ENCODE measurements at regions not wholly inside any gene's neighbourhood (a gene's known extent, or its start where the extent isn't known, plus 50 kb on each side); places are given as distances from the start of the nearest gene placed in this dataset.
"Not testable (repeated sequence)": the region's sequence is repeated elsewhere in the genome, so short reads cannot be mapped to it uniquely, and the experiment has no call there.

GRCh38 chr1:187641907-187642306 is 813.2 kb downstream of the PLA2G4A start:
- DNase-seq = no peak

GRCh38 chr1:187645651-187646050 is 816.9 kb downstream of the PLA2G4A start:
- DNase-seq = no peak

- DNase-seq = no peak
Measured at GRCh38 chr1:187646536-187647107, 817.9 kb downstream of the PLA2G4A start.

DNA sequence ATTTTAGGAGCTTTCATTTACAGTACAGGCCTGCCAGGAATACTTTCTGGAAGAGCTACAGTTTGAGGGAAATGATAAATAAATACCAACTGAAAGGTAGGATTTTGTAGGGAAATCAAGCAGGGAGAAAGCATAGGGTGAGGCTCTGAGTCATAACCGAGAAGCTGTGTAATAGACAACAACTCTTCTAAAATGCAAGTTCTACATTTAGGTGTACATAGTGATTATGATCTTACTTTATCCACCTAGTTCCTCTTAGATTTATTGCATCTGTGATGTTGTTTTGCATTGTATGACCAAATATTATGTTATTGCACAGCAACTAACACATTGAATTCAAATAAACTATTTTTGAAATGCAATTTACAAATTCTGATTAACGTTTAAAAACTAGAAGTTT is 819.3 kb downstream of the PLA2G4A start:
- DNase-seq = no peak

DNA sequence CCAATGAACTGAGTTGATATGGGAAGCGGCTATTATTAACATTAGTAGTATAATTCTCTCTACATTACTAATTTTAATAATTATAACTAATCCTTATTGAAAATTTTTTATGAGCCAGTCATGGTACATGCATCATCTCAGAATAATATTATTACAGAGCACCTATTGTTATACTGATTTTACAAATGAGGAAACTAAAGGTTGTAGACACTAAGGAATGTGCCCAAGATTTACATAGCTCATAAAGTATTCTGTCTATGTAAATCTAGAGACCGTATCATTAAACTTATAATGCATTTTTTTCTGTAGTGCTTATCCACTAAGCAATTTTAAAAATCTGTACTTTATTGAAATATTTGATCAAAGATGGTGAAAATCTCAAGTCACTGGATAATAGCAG is 825.9 kb downstream of the PLA2G4A start:
- DNase-seq = no peak

DNA sequence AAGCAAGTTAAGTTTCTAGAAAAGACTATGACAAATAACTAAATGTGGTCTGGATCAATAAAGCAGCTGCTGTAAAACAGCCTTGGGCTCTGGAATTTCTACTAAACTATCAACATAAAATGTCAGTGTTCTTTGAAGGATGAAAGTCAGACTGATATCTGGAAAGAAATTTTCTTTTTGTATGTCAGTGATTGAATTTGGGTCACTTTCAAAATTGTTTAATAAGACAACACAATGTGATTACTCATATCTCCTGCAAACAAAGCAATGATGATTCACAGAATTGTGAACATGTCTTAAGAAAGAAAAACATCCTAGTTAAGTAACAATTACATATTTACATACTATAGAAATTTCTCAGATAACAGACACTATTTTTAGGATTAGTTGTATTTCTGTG is 826.4 kb downstream of the PLA2G4A start:
- DNase-seq = no peak

- DNase-seq = no peak
Measured at GRCh38 chr1:187665483-187665882, 836.7 kb downstream of the PLA2G4A start.

DNA sequence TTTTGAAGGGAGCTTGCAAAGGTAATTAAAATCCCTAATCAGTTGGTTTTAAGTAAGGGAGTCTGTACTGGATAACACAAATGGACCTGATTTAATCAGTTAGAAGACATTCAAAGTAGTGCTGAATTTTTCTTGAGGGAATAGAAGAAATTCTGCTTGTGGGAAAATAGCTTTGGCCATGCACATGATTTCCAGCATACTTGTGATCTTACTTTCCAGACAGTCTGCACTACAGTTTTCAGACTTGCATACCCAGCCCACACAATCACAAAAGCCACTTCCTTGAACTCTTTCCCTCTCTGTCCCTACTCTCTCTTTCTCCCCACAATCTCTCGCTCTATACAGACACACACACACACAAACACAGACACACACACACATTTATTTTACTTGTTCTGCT is 852.1 kb downstream of the PLA2G4A start:
- DNase-seq = no peak

GRCh38 chr1:187682112-187682511 is 853.4 kb downstream of the PLA2G4A start:
- DNase-seq = no peak

DNA sequence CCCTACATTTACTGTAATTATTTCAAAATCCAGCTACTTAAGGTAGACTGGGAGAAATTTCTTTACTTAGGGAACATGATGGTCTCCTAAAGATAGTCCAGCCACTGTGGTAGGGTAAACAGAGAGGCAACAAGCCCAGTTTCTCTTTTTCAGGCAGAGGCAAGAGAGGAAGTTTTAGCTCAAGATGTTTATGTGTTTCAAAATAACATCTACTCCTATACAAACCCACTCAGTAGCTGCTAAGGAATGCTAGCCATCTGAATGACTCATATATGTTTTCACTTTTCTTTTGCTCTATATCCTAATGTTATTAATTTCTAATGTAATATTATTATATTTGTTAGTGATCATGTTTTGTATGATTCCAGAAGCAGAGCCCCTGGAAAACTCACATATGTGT is 856.6 kb downstream of the PLA2G4A start:
- DNase-seq = no peak

DNA sequence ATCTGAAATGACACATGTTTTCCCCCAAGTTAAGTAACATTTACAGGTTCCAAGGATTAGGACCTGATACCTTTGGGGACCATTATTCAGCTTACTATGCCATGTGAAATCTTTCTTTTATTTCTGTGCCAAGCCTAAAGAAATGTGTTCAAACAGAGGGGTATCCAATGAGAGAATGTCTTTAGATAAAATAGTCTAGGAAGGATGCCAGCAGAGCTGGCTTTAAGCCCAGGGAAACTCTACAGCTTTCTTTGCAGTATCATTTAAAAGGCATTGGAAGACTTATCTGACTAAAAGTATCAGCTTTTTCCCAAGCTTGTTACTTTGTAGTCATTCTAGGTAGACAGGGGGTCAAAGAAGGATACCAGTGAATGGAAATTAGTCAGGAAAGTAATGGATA is 860.4 kb downstream of the PLA2G4A start:
- no peak for DNase-seq

DNA sequence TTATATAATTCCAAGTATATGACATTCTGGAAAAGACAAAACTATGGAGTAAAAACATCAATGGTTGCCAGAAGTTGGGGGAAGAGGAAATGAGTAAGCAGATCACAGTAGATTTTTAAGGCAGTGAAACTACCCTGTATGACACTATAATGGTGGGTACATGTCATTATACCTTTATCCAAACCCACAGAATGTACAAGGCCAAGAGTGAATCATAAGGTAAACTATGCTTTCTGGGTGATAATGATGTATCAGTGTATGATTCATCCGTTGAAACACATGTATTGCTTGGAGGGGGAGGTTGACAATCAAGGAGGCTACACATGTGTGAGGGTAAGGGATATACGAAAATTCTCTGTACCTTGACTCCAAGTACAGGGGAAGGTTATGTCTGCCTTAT is 862.7 kb downstream of the PLA2G4A start:
- no peak for DNase-seq

GRCh38 chr1:187692799-187693198 is 864.0 kb downstream of the PLA2G4A start:
- DNase-seq = no peak

DNA sequence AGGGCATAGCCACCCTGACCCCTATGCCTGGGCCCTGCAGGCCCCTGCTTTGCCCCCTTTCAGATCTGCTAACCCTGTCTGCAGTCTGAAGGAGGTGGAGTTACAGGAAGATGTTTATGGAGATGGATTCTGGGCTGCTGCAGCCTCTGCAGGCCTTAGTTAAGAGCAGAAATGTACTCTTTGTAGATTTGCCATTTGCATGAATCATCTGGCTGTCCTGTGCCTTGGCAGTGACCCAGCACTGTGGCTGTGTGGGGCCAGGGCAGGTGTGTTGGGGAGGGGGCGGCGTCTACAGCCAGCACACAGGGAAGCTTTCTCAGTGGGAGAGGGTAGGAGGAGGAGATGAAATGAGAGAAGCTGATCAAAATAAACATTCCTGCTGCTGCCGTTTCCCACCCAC is 867.3 kb downstream of the PLA2G4A start:
- DNase-seq = no peak

GRCh38 chr1:187703138-187704130 is 874.7 kb downstream of the PLA2G4A start:
- DNase-seq = not testable (repeated sequence)

GRCh38 chr1:187714470-187714869 is 885.7 kb downstream of the PLA2G4A start:
- no peak for DNase-seq

GRCh38 chr1:187715483-187715882 is 886.7 kb downstream of the PLA2G4A start:
- no peak for DNase-seq

GRCh38 chr1:187716160-187716559 is 887.4 kb downstream of the PLA2G4A start:
- no peak for DNase-seq

GRCh38 chr1:187718527-187718926 is 889.8 kb downstream of the PLA2G4A start:
- no peak for DNase-seq

DNA sequence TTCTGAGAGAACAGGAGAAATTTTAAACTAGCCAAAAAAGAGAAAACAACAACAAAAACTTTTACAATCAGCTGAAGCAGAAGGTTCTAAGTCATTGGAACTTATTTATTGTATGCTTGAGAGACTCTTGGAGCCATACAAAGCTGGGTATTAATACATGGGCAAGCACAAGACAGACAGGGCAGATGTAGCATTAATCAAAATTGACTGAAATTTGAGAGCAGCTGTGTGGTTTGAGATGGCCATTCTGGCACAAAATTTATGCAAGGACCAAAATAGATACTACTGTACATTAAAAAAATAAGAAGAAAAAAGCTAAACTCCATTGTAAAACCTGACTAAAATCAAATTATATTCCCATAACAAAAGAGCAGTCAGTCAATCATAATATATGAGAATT is 892.5 kb downstream of the PLA2G4A start:
- no peak for DNase-seq

DNA sequence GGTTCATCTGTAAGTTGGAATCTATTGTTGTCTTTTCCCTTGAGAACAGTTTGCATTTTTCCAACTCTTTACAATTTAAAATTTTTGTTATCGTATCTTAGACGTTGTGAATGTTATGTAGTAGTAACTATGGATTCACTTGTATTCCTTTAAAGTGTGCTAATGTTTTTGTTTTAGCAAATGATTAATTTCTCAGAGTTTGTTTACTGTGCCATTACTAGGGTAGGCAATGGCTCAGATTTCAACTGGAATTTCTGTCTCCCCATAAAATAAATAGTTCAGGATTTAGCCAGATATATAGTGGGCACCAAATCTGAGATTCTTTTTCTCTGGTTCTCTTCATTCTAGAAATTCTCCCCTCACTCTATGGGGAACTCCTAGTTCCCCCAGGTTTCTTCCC is 896.5 kb downstream of the PLA2G4A start:
- DNase-seq = no peak

- no peak for DNase-seq
Measured at GRCh38 chr1:187733232-187733631, 904.5 kb downstream of the PLA2G4A start.

DNA sequence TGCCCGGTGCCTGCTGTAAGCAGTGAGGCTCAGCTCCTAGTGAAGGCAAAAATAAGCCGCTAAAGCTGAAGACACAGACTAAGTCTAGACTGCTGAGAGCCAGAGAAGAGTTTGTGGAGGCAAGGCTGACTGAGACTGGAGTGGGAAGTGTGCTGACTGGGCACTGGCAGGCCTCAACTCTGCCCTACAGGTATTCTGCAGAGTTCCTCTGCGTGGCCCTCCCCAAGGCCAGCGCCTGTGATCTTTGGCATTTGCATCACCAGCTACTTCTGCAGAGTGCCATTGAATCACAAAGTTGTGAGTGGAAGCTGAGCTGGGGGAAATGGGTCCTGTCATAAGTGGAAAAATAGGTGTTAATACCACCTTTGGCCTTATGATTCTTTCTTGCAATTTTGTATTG is 905.7 kb downstream of the PLA2G4A start:
- no peak for DNase-seq

- DNase-seq = no peak
Measured at GRCh38 chr1:187744665-187745064, 915.9 kb downstream of the PLA2G4A start.

Data from central memory CD4-positive, alpha-beta T cell (primary cell).